ENCODE measurements at regions not wholly inside any gene's neighbourhood (a gene's known extent, or its start where the extent isn't known, plus 50 kb on each side); places are given as distances from the start of the nearest gene placed in this dataset.
A peak's percentile ranks its signal among the peaks of the same experiment; 100 is the strongest.

DNA sequence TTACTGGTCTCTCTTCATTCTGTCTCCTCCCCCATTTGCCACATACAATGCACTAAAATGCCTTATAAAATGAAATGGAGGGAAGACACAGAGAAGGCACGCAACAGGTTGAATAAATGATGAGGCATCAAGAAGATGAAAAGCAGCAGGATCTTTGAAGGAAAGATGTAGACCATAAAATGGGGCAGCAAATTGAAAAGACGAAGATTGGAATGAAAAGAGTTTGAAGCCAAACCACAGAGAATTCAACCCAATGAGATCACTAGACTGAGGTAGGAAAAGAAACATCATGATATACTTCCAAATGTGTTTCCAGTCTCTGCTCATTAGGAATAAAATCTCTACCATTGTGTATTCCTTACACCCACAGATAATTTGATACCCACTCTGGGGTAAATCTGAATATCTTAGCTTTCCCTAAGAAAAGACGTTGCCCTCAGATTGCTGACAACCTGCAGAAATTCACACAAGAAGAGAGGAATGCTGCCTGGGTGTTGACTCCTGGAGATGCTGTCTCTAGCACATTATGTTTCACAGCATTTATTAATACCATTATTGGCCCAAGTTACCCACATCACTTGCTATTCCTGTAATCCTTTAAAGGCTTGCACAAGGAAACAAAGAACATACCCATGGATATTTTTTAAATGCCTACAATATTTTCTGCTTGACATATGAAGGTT, 230.9 kb downstream of the LTN1 start:
- no peak for DNase-seq (ENCODE audit: low read depth in 1 of 2, low spot score in 1 of 2)
- Histone ChIP-seq H3K27ac (no peak overlapping the region), H3K4me3 (no peak overlapping the region), H3K27me3 (no peaks in the 10 kb centered on the region), H3K9me3 (ENCODE audit: low read depth) (no peaks in the 10 kb centered on the region), H3K36me3 (no peaks in the 10 kb centered on the region), H3K4me1 (ENCODE audit: low read depth) (peaks cover 28% of the 10 kb centered on the region)
- TF ChIP-seq, protein P1, sequence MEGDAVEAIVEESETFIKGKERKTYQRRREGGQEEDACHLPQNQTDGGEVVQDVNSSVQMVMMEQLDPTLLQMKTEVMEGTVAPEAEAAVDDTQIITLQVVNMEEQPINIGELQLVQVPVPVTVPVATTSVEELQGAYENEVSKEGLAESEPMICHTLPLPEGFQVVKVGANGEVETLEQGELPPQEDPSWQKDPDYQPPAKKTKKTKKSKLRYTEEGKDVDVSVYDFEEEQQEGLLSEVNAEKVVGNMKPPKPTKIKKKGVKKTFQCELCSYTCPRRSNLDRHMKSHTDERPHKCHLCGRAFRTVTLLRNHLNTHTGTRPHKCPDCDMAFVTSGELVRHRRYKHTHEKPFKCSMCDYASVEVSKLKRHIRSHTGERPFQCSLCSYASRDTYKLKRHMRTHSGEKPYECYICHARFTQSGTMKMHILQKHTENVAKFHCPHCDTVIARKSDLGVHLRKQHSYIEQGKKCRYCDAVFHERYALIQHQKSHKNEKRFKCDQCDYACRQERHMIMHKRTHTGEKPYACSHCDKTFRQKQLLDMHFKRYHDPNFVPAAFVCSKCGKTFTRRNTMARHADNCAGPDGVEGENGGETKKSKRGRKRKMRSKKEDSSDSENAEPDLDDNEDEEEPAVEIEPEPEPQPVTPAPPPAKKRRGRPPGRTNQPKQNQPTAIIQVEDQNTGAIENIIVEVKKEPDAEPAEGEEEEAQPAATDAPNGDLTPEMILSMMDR (IDR thresholded peaks at IDR 0.05; ENCODE audit: low read depth, low read length): no peak

DNA sequence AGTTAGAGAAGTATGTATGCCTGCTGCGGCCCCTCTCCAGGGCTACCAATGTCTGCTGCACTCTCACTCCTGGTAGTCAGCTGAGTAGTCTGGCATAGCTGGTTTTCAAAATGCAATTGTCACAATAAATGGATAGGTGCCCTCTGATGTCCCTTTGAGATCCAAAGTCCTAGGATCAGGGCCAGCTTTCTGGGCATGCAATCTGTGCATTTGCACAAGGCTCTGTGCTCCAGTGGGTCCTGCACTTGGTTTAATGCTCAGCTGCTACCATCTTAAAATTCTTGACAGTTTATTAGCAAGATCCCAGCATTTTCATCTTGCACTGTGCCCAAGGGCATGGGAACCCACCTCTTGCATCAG, 233.8 kb downstream of the LTN1 start:
- Histone ChIP-seq H3K27me3 (no peaks in the 10 kb centered on the region), H3K4me3 (no peak overlapping the region), H3K9me3 (ENCODE audit: low read depth) (no peaks in the 10 kb centered on the region), H3K4me1 (ENCODE audit: low read depth) (peaks cover 28% of the 10 kb centered on the region), H3K27ac (peak overlapping the region; percentile 100), H3K36me3 (no peaks in the 10 kb centered on the region)
- TF ChIP-seq, protein P1 (IDR thresholded peaks at IDR 0.05; ENCODE audit: low read depth, low read length): no peak
- DNase-seq (ENCODE audit: low read depth in 1 of 2, low spot score in 1 of 2): no peak

DNA sequence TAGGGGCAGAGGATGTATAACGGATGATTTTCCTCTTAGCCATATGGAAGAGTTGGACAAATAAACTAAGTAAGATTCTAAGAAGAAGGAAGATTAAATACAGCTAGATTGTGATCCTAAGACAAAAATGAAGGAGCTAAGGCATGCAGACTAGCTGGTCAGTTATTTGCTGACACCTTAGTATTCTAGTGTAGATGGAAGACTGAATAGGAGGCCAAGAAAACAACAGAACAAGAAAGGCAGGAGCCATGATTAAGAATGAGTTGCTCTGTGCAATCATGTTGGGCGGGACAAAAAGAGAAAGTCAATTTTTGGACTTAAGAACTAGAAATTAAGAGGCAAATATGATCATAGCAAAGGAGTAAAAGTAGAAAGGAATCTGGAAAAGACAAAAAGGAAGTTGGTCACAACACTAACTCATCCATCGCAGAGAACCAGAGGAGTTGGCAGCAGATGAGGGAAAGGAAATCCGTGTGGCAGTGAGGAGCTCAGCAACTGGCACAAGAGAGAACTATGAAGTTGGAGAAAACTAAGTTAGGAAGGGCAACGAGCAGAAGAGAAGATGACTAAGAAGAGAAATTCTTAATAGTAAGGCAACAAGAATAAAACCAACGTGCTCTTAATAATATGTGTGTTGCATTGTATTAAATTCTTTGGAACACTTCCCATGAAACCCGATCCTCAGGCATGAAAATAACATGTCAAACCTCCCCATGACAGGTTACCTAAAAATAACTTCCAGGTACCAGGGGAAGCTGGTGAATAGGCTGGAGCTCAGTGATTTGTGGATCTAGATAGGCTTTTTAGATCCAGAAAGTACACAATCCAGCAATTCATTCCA, 234.4 kb downstream of the LTN1 start:
- peak in 1 of 2 donors; percentile 26 for DNase-seq (ENCODE audit: low read depth in 1 of 2, low spot score in 1 of 2)
- Histone ChIP-seq H3K27me3 (no peaks in the 10 kb centered on the region), H3K4me1 (ENCODE audit: low read depth) (peaks cover 32% of the 10 kb centered on the region), H3K36me3 (no peaks in the 10 kb centered on the region), H3K4me3 (no peak overlapping the region), H3K9me3 (ENCODE audit: low read depth) (no peaks in the 10 kb centered on the region), H3K27ac (peak overlapping the region; percentile 100)
- TF ChIP-seq, protein P1 (IDR thresholded peaks at IDR 0.05; ENCODE audit: low read depth, low read length): no peak

DNA sequence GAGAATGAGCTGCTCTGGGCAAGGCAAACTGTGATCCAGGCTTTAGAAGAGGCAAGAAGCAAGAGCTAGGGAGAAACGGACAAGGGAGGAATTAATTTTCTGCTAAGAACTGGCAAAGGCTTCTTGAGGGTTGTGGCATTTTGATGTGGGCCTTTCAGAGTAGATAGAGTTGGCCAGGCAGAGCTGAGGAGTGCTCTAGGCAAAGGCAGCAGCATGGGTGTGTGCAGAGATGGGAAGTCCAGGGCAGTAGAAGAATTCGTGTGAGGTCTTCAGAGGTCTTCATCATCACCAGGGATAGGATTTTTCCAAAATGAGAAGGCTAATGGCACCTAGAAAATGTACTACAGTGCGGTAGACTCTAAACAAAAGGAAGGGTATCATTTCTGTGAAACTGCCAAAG, 237.8 kb downstream of the LTN1 start:
- no peak overlapping the region for H3K4me3 ChIP-seq
- peaks cover 33% of the 10 kb centered on the region for H3K4me1 ChIP-seq (ENCODE audit: low read depth)
- H3K27ac ChIP-seq: peak overlapping the region; percentile 100
- H3K36me3 ChIP-seq: no peaks in the 10 kb centered on the region
- no peaks in the 10 kb centered on the region for H3K9me3 ChIP-seq (ENCODE audit: low read depth)
- DNase-seq (ENCODE audit: low read depth in 1 of 2, low spot score in 1 of 2): peak; percentile 7 to 31
- no peaks in the 10 kb centered on the region for H3K27me3 ChIP-seq
- TF ChIP-seq, protein P1 (IDR thresholded peaks at IDR 0.05; ENCODE audit: low read depth, low read length): no peak

DNA sequence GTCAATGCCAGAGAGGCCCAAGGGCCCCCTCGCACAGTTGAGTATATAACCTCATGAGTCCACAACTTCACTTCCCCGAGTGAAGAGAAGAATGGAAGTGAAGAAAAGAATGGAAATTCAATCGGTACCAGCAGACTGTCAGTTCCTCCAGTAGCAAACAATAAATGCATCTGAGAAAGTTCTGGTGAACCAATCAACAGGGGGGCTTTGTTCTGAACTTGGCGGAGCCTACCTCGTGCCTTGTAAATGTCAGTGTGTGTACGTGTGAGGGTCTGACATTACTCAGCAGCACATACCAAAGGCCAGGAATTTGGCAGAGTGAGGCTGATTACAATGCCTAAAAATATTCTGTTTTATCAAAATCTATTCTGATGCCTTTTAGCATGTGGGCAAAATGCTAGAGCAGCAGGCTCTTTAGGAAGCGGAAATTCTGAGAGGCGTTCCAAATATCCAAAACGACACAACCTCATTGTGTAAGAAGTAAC, 238.5 kb downstream of the LTN1 start:
- H3K27ac ChIP-seq: peak overlapping the region; percentile 100
- DNase-seq (ENCODE audit: low read depth in 1 of 2, low spot score in 1 of 2): peak; percentile 93 to 98

More for the DNA sequence above, 238.5 kb downstream of the LTN1 start:
- Histone ChIP-seq H3K4me1 (ENCODE audit: low read depth) (peaks cover 40% of the 10 kb centered on the region), H3K9me3 (ENCODE audit: low read depth) (no peaks in the 10 kb centered on the region), H3K4me3 (no peak overlapping the region), H3K27me3 (no peaks in the 10 kb centered on the region), H3K36me3 (no peaks in the 10 kb centered on the region)
- TF ChIP-seq, protein P1 (IDR thresholded peaks at IDR 0.05; ENCODE audit: low read depth, low read length): no peak
